Mammary epithelial cell (primary cell): ENCODE measurements at regions not wholly inside any gene's neighbourhood (a gene's known extent, or its start where the extent isn't known, plus 50 kb on each side); places are given as distances from the start of the nearest gene placed in this dataset.

Experiments
- CTCF ChIP-seq, 2 donors: IDR thresholded peaks in 1 of 2; conservative IDR thresholded peaks in 1 of 2; 2 replicates each; pipeline ENCODE4 v1.5.1; 2011 to 2012; ENCODE audit warnings: inconsistent platforms in 2 of 2, low read length in 2 of 2, mild to moderate bottlenecking in 2 of 2, control low read depth in 1 of 2, low read depth in 1 of 2; ENCODE audit not compliant: insufficient read depth in 1 of 2; ENCODE audit errors: extremely low read depth in 1 of 2
- EZH2 ChIP-seq: IDR thresholded peaks from 2 replicates; pipeline ENCODE4 v1.6.1; 2012; ENCODE audit warnings: low read length, inconsistent platforms, borderline replicate concordance

GRCh38 chr3:76264496-76264895, 479.1 kb upstream of the ZNF717 start:
- TF ChIP-seq CTCF (conservative IDR thresholded peaks at IDR 0.05 in 1 of 2, IDR thresholded peaks at IDR 0.05 in 1 of 2; ENCODE audit: extremely low read depth in 1 of 2, insufficient read depth in 1 of 2, low read depth in 1 of 2, low read length in 2 of 2) (no peak), EZH2 (no peak)
